PFSK-1 (cell line): ENCODE measurements at regions not wholly inside any gene's neighbourhood (a gene's known extent, or its start where the extent isn't known, plus 50 kb on each side); places are given as distances from the start of the nearest gene placed in this dataset.

Experiments
- FOXP2 ChIP-seq: optimal IDR thresholded peaks from 2 replicates; pipeline ENCODE3; 2011; ENCODE audit warnings: borderline replicate concordance, control low read depth, inconsistent platforms; ENCODE audit not compliant: insufficient read depth; ENCODE audit errors: extremely low read length, extremely low read depth
- POLR2AphosphoS5 ChIP-seq: IDR thresholded peaks from 2 replicates; pipeline ENCODE4 v1.6.1; 2012; ENCODE audit warnings: low read depth, mild to moderate bottlenecking, control low read depth, low read length, moderate library complexity
- REST ChIP-seq, 2 experiments: IDR thresholded peaks; 2 replicates each; pipeline versions ENCODE4 v1.6.1 to v1.8.0; 2011 to 2012; ENCODE audit warnings: low read depth in 2 of 2, low read length in 2 of 2, control low read depth in 1 of 2, inconsistent platforms in 1 of 2, mild to moderate bottlenecking in 1 of 2, moderate library complexity in 1 of 2; ENCODE audit not compliant: insufficient read depth in 1 of 2
- SIN3A ChIP-seq: IDR thresholded peaks from 2 replicates; pipeline ENCODE4 v1.6.1; 2012; ENCODE audit warnings: mild to moderate bottlenecking, low read length, moderate library complexity, borderline replicate concordance; ENCODE audit not compliant: insufficient read depth
- TAF1 ChIP-seq: IDR thresholded peaks from 2 replicates; pipeline ENCODE4 v1.6.1; 2012; ENCODE audit warnings: low read length, control low read depth, borderline replicate concordance; ENCODE audit not compliant: insufficient read depth

GRCh38 chr2:177084607-177085006, 128.0 kb upstream of the HNRNPA3 start:
- TF ChIP-seq FOXP2 (no peak), POLR2AphosphoS5 (no peak), REST (IDR thresholded peaks at IDR 0.05; ENCODE audit: insufficient read depth in 1 of 2, low read depth in 2 of 2, low read length in 2 of 2) (no peak), SIN3A (no peak), TAF1 (no peak)

GRCh38 chr2:177088529-177088928, 124.1 kb upstream of the HNRNPA3 start:
- TF ChIP-seq POLR2AphosphoS5, result no peak
- no peak for TF ChIP-seq TAF1
- no peak for TF ChIP-seq FOXP2
- TF ChIP-seq SIN3A, result no peak
- no peak for TF ChIP-seq REST (IDR thresholded peaks at IDR 0.05; ENCODE audit: insufficient read depth in 1 of 2, low read depth in 2 of 2, low read length in 2 of 2)

- TF ChIP-seq SIN3A, result no peak
- no peak for TF ChIP-seq POLR2AphosphoS5
These were observed 121.6 kb upstream of the HNRNPA3 start for GRCh38 chr2:177090967-177091366.

- TF ChIP-seq POLR2AphosphoS5, result no peak
- no peak for TF ChIP-seq FOXP2
- TF ChIP-seq TAF1, result no peak
- no peak for TF ChIP-seq REST (IDR thresholded peaks at IDR 0.05; ENCODE audit: insufficient read depth in 1 of 2, low read depth in 2 of 2, low read length in 2 of 2)
These were observed 119.2 kb upstream of the HNRNPA3 start for GRCh38 chr2:177093371-177093770.

GRCh38 chr2:177098001-177098613, 114.5 kb upstream of the HNRNPA3 start:
- TF ChIP-seq POLR2AphosphoS5 (no peak), TAF1 (no peak), SIN3A (no peak), FOXP2 (no peak), REST (IDR thresholded peaks at IDR 0.05; ENCODE audit: insufficient read depth in 1 of 2, low read depth in 2 of 2, low read length in 2 of 2) (no peak)
